Panc1 (cell line): ENCODE measurements at regions not wholly inside any gene's neighbourhood (a gene's known extent, or its start where the extent isn't known, plus 50 kb on each side); places are given as distances from the start of the nearest gene placed in this dataset.

ENCODE experiments used
- POLR2AphosphoS5 ChIP-seq: IDR thresholded peaks from 2 replicates; pipeline ENCODE4 v1.6.1; 2012; ENCODE audit warnings: mild to moderate bottlenecking, low read depth, low read length, moderate library complexity
- SIN3A ChIP-seq: IDR thresholded peaks from 2 replicates; pipeline ENCODE4 v1.6.1; 2012; ENCODE audit warnings: low read depth, mild to moderate bottlenecking, low read length, moderate library complexity, borderline replicate concordance; ENCODE audit not compliant: insufficient read depth
- TCF7L2 ChIP-seq: IDR thresholded peaks from 2 replicates; pipeline ENCODE4 v1.6.1; 2011; ENCODE audit warnings: mild to moderate bottlenecking, low read depth, low read length, inconsistent platforms
- TF ChIP-seq, protein P1 (sequence below): fragments of 450-650 bp; IDR thresholded peaks from 2 replicates; pipeline ENCODE4 v1.5.1; 2017; ENCODE audit warnings: mild to moderate bottlenecking
- TF ChIP-seq, protein P2 (sequence below), 2 experiments: IDR thresholded peaks; 2 replicates each; pipeline ENCODE4 v1.6.1; 2011 to 2012; ENCODE audit warnings: low read depth in 2 of 2, control low read depth in 1 of 2, low read length in 1 of 2, mild to moderate bottlenecking in 1 of 2, moderate library complexity in 1 of 2; ENCODE audit not compliant: insufficient read depth in 1 of 2

DNA sequence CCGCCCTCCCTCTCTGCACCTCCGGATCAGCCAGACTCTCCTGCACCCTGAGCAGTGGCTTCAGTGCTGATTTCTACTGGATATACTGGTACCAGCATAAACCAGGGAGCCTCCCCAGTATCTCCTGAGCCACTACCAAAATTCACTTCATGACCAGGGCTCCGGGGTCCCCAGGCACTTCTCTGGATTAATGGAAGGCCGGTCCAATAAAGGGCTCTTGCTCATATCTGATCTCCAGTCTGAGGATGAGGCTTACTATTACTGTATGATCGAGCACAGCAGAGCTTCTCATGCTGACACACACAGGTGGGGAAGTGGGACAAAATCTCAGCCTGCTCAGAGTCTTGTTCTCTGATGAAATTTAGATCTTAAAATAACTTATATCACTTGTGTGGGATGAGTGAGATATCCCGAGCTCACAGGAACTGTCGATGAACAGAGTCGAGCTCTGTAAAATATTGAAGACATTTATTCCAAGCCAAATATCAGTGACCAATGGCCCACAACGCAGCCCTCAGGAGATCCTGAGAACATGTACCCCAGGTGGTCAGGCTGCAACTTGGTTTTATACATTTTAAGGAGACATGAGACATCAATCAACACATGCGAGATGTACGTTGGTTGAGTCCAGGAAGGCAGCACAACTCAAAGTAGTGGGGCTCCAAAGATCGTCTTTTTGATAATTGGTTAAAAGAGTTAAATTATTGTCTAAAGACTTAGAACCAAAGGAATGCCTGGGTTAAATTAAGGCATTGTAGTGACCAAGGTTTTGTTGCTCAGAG lies 93.0 kb upstream of the TOP3B start:
- TF ChIP-seq, protein P1, sequence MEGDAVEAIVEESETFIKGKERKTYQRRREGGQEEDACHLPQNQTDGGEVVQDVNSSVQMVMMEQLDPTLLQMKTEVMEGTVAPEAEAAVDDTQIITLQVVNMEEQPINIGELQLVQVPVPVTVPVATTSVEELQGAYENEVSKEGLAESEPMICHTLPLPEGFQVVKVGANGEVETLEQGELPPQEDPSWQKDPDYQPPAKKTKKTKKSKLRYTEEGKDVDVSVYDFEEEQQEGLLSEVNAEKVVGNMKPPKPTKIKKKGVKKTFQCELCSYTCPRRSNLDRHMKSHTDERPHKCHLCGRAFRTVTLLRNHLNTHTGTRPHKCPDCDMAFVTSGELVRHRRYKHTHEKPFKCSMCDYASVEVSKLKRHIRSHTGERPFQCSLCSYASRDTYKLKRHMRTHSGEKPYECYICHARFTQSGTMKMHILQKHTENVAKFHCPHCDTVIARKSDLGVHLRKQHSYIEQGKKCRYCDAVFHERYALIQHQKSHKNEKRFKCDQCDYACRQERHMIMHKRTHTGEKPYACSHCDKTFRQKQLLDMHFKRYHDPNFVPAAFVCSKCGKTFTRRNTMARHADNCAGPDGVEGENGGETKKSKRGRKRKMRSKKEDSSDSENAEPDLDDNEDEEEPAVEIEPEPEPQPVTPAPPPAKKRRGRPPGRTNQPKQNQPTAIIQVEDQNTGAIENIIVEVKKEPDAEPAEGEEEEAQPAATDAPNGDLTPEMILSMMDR: no peak
- TF ChIP-seq TCF7L2 (no peak), POLR2AphosphoS5 (no peak), SIN3A (no peak)
- TF ChIP-seq, protein P2, sequence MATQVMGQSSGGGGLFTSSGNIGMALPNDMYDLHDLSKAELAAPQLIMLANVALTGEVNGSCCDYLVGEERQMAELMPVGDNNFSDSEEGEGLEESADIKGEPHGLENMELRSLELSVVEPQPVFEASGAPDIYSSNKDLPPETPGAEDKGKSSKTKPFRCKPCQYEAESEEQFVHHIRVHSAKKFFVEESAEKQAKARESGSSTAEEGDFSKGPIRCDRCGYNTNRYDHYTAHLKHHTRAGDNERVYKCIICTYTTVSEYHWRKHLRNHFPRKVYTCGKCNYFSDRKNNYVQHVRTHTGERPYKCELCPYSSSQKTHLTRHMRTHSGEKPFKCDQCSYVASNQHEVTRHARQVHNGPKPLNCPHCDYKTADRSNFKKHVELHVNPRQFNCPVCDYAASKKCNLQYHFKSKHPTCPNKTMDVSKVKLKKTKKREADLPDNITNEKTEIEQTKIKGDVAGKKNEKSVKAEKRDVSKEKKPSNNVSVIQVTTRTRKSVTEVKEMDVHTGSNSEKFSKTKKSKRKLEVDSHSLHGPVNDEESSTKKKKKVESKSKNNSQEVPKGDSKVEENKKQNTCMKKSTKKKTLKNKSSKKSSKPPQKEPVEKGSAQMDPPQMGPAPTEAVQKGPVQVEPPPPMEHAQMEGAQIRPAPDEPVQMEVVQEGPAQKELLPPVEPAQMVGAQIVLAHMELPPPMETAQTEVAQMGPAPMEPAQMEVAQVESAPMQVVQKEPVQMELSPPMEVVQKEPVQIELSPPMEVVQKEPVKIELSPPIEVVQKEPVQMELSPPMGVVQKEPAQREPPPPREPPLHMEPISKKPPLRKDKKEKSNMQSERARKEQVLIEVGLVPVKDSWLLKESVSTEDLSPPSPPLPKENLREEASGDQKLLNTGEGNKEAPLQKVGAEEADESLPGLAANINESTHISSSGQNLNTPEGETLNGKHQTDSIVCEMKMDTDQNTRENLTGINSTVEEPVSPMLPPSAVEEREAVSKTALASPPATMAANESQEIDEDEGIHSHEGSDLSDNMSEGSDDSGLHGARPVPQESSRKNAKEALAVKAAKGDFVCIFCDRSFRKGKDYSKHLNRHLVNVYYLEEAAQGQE (IDR thresholded peaks at IDR 0.05; ENCODE audit: insufficient read depth in 1 of 2, low read depth in 2 of 2, low read length in 1 of 2): no peak
